GM23338 (cell line): ENCODE measurements at regions not wholly inside any gene's neighbourhood (a gene's known extent, or its start where the extent isn't known, plus 50 kb on each side); places are given as distances from the start of the nearest gene placed in this dataset.

Experiments used
- ATAC-seq: fragments of 200-7000 bp; cut with Tn5 transposase; 3 replicates; pipeline ENCODE4 v1.9.1; 2020
- DNase-seq: peaks from one replicate; pipeline ENCODE4 v3.0.0-alpha.2; 2015; ENCODE audit warnings: low spot score
- H2AFZ ChIP-seq: fragments of 200-600 bp; sonication (generic); 2 replicates; pipeline ENCODE4 v1.8.0; 2016; ENCODE audit warnings: antibody characterized with exemption, mild to moderate bottlenecking, moderate library complexity
- H3F3A ChIP-seq: fragments of 200-600 bp; sonication (generic); replicated peaks from 2 replicates; pipeline ENCODE4 v1.8.0; 2017; ENCODE audit warnings: antibody characterized with exemption, mixed run types, low read depth
- H3K27ac ChIP-seq: fragments of 200-600 bp; sonication (generic); 2 replicates; pipeline ENCODE4 v1.6.1; 2016; ENCODE audit warnings: low read depth
- H3K27me3 ChIP-seq: fragments of 200-600 bp; sonication (generic); 2 replicates; pipeline ENCODE4 v1.8.0; 2016; ENCODE audit warnings: mild to moderate bottlenecking, mixed run types, moderate library complexity; ENCODE audit not compliant: insufficient read depth
- H3K36me3 ChIP-seq: fragments of 200-600 bp; sonication (generic); 2 replicates; pipeline ENCODE4 v1.8.0; 2016; ENCODE audit warnings: mild to moderate bottlenecking; ENCODE audit not compliant: insufficient read depth
- H3K4me1 ChIP-seq: fragments of 200-600 bp; sonication (generic); 2 replicates; pipeline ENCODE4 v1.8.0; 2016; ENCODE audit warnings: mild to moderate bottlenecking, moderate library complexity; ENCODE audit not compliant: insufficient read depth
- H3K4me2 ChIP-seq: fragments of 200-600 bp; sonication (generic); 2 replicates; pipeline ENCODE4 v1.7.1; 2017; ENCODE audit warnings: mixed run types
- H3K4me3 ChIP-seq: fragments of 200-600 bp; sonication (generic); 2 replicates; pipeline ENCODE4 v1.6.1; 2016; ENCODE audit warnings: mixed run types
- H3K79me2 ChIP-seq: fragments of 200-600 bp; sonication (generic); replicated peaks from 2 replicates; pipeline ENCODE4 v1.8.0; 2017; ENCODE audit warnings: mild to moderate bottlenecking; ENCODE audit not compliant: insufficient read depth
- H3K9me2 ChIP-seq: fragments of 200-600 bp; sonication (generic); 2 replicates; pipeline ENCODE4 v1.8.0; 2017; ENCODE audit not compliant: insufficient read depth
- H4K20me1 ChIP-seq: fragments of 200-600 bp; sonication (generic); replicated peaks from 2 replicates; pipeline ENCODE4 v1.8.0; 2017; ENCODE audit warnings: mild to moderate bottlenecking; ENCODE audit not compliant: insufficient read depth
- H3K27ac Mint-ChIP-seq: 2 replicates; pipeline ENCODE4 v1.8.0; 2020; ENCODE audit warnings: inconsistent platforms, mild to moderate bottlenecking, moderate library complexity, mixed read lengths
- H3K27me3 Mint-ChIP-seq: 3 replicates; pipeline ENCODE4 v1.8.0; 2022; ENCODE audit warnings: low read depth, mild to moderate bottlenecking, moderate library complexity, mixed read lengths, inconsistent platforms; ENCODE audit not compliant: insufficient read depth, poor library complexity
- H3K36me3 Mint-ChIP-seq: 3 replicates; pipeline ENCODE4 v1.8.0; 2021; ENCODE audit warnings: low read depth, mild to moderate bottlenecking, inconsistent platforms, moderate library complexity, mixed read lengths
- H3K4me1 Mint-ChIP-seq: 3 replicates; pipeline ENCODE4 v1.8.0; 2020; ENCODE audit warnings: mild to moderate bottlenecking, inconsistent platforms, mixed read lengths
- H3K4me3 Mint-ChIP-seq: 3 replicates; pipeline ENCODE4 v1.8.0; 2021; ENCODE audit warnings: moderate library complexity, mild to moderate bottlenecking, inconsistent platforms, mixed read lengths
- H3K9me3 Mint-ChIP-seq: 3 replicates; pipeline ENCODE4 v1.8.0; 2020; ENCODE audit warnings: moderate library complexity, mild to moderate bottlenecking, inconsistent platforms, mixed read lengths
- CREB1 ChIP-seq: fragments of 250-450 bp; sonication (Bioruptor Pico); IDR thresholded peaks from 2 replicates; pipeline ENCODE4 v1.5.0; 2020; ENCODE audit warnings: low read depth, mild to moderate bottlenecking, moderate library complexity
- EZH2 ChIP-seq: fragments of 200-600 bp; sonication (generic); IDR thresholded peaks from one replicate; pipeline ENCODE4 v1.8.0; 2017; ENCODE audit warnings: antibody characterized with exemption, mild to moderate bottlenecking, low read depth; ENCODE audit not compliant: unreplicated experiment
- EZH2phosphoT487 ChIP-seq: fragments of 200-600 bp; sonication (generic); IDR thresholded peaks from one replicate; pipeline ENCODE4 v1.8.1; 2018; ENCODE audit warnings: antibody characterized with exemption; ENCODE audit not compliant: unreplicated experiment
- JUNB ChIP-seq: IDR thresholded peaks from one replicate; pipeline ENCODE4 v1.6.1; 2016; ENCODE audit warnings: antibody characterized with exemption; ENCODE audit not compliant: unreplicated experiment
- NANOG ChIP-seq: IDR thresholded peaks from 2 replicates; pipeline ENCODE4 v1.6.1; 2016; ENCODE audit warnings: antibody characterized with exemption, borderline replicate concordance
- POLR2AphosphoS5 ChIP-seq: IDR thresholded peaks from 2 replicates; pipeline ENCODE4 v1.6.1; 2016; ENCODE audit warnings: antibody characterized with exemption, low read depth
- STAT1 ChIP-seq: IDR thresholded peaks from one replicate; pipeline ENCODE4 v1.6.1; 2016; ENCODE audit warnings: antibody characterized with exemption; ENCODE audit not compliant: unreplicated experiment
- ZNF114 ChIP-seq: fragments of 250-450 bp; sonication (Bioruptor Pico); IDR thresholded peaks from 2 replicates; pipeline ENCODE4 v1.5.0; 2020; ENCODE audit warnings: mild to moderate bottlenecking, moderate library complexity
- ZNF331 ChIP-seq: fragments of 250-450 bp; sonication (Bioruptor Pico); IDR thresholded peaks from 2 replicates; pipeline ENCODE4 v1.5.0; 2020; ENCODE audit warnings: low read depth, mild to moderate bottlenecking, moderate library complexity
- TF ChIP-seq, protein P1 (sequence below): IDR thresholded peaks from one replicate; pipeline ENCODE4 v1.6.1; 2018; ENCODE audit warnings: antibody characterized with exemption; ENCODE audit not compliant: unreplicated experiment
- TF ChIP-seq, protein P2 (sequence below): fragments of 250-450 bp; sonication (Bioruptor Pico); IDR thresholded peaks from 2 replicates; pipeline ENCODE4 v1.5.0; 2020; ENCODE audit warnings: mild to moderate bottlenecking, moderate library complexity
- TF ChIP-seq, protein P3 (sequence below): IDR thresholded peaks from 2 replicates; pipeline ENCODE4 v1.6.1; 2016; ENCODE audit warnings: antibody characterized with exemption

GRCh38 chr13:56586976-56587375 is 553.7 kb upstream of the PRR20A start:
- TF ChIP-seq, protein P1, sequence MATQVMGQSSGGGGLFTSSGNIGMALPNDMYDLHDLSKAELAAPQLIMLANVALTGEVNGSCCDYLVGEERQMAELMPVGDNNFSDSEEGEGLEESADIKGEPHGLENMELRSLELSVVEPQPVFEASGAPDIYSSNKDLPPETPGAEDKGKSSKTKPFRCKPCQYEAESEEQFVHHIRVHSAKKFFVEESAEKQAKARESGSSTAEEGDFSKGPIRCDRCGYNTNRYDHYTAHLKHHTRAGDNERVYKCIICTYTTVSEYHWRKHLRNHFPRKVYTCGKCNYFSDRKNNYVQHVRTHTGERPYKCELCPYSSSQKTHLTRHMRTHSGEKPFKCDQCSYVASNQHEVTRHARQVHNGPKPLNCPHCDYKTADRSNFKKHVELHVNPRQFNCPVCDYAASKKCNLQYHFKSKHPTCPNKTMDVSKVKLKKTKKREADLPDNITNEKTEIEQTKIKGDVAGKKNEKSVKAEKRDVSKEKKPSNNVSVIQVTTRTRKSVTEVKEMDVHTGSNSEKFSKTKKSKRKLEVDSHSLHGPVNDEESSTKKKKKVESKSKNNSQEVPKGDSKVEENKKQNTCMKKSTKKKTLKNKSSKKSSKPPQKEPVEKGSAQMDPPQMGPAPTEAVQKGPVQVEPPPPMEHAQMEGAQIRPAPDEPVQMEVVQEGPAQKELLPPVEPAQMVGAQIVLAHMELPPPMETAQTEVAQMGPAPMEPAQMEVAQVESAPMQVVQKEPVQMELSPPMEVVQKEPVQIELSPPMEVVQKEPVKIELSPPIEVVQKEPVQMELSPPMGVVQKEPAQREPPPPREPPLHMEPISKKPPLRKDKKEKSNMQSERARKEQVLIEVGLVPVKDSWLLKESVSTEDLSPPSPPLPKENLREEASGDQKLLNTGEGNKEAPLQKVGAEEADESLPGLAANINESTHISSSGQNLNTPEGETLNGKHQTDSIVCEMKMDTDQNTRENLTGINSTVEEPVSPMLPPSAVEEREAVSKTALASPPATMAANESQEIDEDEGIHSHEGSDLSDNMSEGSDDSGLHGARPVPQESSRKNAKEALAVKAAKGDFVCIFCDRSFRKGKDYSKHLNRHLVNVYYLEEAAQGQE, result no peak
- TF ChIP-seq JUNB (no peak), EZH2phosphoT487 (no peak), POLR2AphosphoS5 (no peak), ZNF114 (CRISPR knock-in tag) (no peak), STAT1 (no peak), CREB1 (no peak), ZNF331 (no peak), EZH2 (no peak), NANOG (no peak)
- TF ChIP-seq, protein P2, sequence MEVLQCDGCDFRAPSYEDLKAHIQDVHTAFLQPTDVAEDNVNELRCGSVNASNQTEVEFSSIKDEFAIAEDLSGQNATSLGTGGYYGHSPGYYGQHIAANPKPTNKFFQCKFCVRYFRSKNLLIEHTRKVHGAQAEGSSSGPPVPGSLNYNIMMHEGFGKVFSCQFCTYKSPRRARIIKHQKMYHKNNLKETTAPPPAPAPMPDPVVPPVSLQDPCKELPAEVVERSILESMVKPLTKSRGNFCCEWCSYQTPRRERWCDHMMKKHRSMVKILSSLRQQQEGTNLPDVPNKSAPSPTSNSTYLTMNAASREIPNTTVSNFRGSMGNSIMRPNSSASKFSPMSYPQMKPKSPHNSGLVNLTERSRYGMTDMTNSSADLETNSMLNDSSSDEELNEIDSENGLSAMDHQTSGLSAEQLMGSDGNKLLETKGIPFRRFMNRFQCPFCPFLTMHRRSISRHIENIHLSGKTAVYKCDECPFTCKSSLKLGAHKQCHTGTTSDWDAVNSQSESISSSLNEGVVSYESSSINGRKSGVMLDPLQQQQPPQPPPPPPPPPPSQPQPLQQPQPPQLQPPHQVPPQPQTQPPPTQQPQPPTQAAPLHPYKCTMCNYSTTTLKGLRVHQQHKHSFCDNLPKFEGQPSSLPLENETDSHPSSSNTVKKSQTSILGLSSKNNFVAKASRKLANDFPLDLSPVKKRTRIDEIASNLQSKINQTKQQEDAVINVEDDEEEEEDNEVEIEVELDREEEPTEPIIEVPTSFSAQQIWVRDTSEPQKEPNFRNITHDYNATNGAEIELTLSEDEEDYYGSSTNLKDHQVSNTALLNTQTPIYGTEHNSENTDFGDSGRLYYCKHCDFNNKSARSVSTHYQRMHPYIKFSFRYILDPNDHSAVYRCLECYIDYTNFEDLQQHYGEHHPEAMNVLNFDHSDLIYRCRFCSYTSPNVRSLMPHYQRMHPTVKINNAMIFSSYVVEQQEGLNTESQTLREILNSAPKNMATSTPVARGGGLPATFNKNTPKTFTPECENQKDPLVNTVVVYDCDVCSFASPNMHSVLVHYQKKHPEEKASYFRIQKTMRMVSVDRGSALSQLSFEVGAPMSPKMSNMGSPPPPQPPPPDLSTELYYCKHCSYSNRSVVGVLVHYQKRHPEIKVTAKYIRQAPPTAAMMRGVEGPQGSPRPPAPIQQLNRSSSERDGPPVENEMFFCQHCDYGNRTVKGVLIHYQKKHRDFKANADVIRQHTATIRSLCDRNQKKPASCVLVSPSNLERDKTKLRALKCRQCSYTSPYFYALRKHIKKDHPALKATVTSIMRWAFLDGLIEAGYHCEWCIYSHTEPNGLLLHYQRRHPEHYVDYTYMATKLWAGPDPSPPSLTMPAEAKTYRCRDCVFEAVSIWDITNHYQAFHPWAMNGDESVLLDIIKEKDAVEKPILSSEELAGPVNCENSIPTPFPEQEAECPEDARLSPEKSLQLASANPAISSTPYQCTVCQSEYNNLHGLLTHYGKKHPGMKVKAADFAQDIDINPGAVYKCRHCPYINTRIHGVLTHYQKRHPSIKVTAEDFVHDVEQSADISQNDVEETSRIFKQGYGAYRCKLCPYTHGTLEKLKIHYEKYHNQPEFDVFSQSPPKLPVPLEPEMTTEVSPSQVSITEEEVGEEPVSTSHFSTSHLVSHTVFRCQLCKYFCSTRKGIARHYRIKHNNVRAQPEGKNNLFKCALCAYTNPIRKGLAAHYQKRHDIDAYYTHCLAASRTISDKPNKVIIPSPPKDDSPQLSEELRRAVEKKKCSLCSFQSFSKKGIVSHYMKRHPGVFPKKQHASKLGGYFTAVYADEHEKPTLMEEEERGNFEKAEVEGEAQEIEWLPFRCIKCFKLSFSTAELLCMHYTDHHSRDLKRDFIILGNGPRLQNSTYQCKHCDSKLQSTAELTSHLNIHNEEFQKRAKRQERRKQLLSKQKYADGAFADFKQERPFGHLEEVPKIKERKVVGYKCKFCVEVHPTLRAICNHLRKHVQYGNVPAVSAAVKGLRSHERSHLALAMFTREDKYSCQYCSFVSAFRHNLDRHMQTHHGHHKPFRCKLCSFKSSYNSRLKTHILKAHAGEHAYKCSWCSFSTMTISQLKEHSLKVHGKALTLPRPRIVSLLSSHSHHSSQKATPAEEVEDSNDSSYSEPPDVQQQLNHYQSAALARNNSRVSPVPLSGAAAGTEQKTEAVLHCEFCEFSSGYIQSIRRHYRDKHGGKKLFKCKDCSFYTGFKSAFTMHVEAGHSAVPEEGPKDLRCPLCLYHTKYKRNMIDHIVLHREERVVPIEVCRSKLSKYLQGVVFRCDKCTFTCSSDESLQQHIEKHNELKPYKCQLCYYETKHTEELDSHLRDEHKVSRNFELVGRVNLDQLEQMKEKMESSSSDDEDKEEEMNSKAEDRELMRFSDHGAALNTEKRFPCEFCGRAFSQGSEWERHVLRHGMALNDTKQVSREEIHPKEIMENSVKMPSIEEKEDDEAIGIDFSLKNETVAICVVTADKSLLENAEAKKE (CRISPR knock-in tag), result no peak
- TF ChIP-seq, protein P3, sequence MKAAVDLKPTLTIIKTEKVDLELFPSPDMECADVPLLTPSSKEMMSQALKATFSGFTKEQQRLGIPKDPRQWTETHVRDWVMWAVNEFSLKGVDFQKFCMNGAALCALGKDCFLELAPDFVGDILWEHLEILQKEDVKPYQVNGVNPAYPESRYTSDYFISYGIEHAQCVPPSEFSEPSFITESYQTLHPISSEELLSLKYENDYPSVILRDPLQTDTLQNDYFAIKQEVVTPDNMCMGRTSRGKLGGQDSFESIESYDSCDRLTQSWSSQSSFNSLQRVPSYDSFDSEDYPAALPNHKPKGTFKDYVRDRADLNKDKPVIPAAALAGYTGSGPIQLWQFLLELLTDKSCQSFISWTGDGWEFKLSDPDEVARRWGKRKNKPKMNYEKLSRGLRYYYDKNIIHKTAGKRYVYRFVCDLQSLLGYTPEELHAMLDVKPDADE, result no peak
- Histone ChIP-seq H3K4me3 (no peak overlapping the region), H3K9me2 (no peaks in the 10 kb centered on the region), H3K36me3 (no peaks in the 10 kb centered on the region), H4K20me1 (no peaks in the 10 kb centered on the region), H3K27ac (no peak overlapping the region), H3K79me2 (no peaks in the 10 kb centered on the region), H3K4me2 (no peak overlapping the region), H3K27me3 (no peaks in the 10 kb centered on the region), H2AFZ (no peak overlapping the region), H3K4me1 (no peaks in the 10 kb centered on the region), H3F3A (no peaks in the 10 kb centered on the region)
- H3K36me3 Mint-ChIP-seq, result peaks cover 8% of the 10 kb centered on the region; the same call in 2 of the 3 replicates
- H3K4me3 Mint-ChIP-seq, result no peak overlapping the region
- H3K27ac Mint-ChIP-seq, result no peak overlapping the region
- ATAC-seq (no peak), DNase-seq (no peak)
- peaks cover 1% of the 10 kb centered on the region for H3K27me3 Mint-ChIP-seq
- H3K4me1 Mint-ChIP-seq, result 0 out of 3 replicates have a peak, but pooled peaks cover 2% of the 10 kb centered on the region
- no peaks in the 10 kb centered on the region for H3K9me3 Mint-ChIP-seq
